IMR-90 (cell line): ENCODE measurements at regions not wholly inside any gene's neighbourhood (a gene's known extent, or its start where the extent isn't known, plus 50 kb on each side); places are given as distances from the start of the nearest gene placed in this dataset.

Experiments used
- ATAC-seq: fragments of 200-7000 bp; cut with Tn5 transposase; 2 replicates; pipeline ENCODE4 v1.9.1; 2020; ENCODE audit warnings: low read depth, mild to moderate bottlenecking, moderate library complexity
- BruUV-seq: library from RNA; stranded (reverse); fragments of 400-500 nt; replicated peaks from 2 replicates; lab custom pipeline; 2021; lab: Mats Ljungman, UMichigan
- CTCF ChIA-PET: fragments of 300-600 bp; formaldehyde crosslinking; extraction: SDS; loops from one replicate; lab custom pipeline; 2021; ENCODE audit warnings: antibody characterized with exemption; lab: Yijun Ruan, JAX
- POLR2A ChIA-PET: fragments of 300-600 bp; sonication (Branson Sonifier 250); formaldehyde crosslinking; loops from one replicate; lab custom pipeline; 2022; ENCODE audit warnings: antibody characterized with exemption; ENCODE audit not compliant: unreplicated experiment; lab: Charles Lee
- DNase-seq: peaks from one replicate; pipeline ENCODE4 v3.0.0; 2013
- H2AFZ ChIP-seq: replicated peaks from 2 replicates; pipeline ENCODE3; 2013; ENCODE audit warnings: low read length, mild to moderate bottlenecking; ENCODE audit not compliant: poor library complexity
- H2AK5ac ChIP-seq: 2 replicates; pipeline ENCODE4 v1.6.1; 2013; ENCODE audit warnings: low read depth, low read length, inconsistent platforms
- H2AK9ac ChIP-seq: replicated peaks from 2 replicates; pipeline ENCODE3; 2013; ENCODE audit warnings: mild to moderate bottlenecking, low read depth, low read length, moderate library complexity; ENCODE audit not compliant: poor library complexity
- H2BK120ac ChIP-seq: 2 replicates; pipeline ENCODE4 v1.6.1; 2013; ENCODE audit warnings: low read depth, low read length, inconsistent platforms
- H2BK15ac ChIP-seq: 3 replicates; pipeline ENCODE4 v1.6.1; 2013; ENCODE audit warnings: low read depth, low read length, inconsistent platforms
- H2BK20ac ChIP-seq: 2 replicates; pipeline ENCODE4 v1.6.1; 2013; ENCODE audit warnings: low read depth, mild to moderate bottlenecking, inconsistent platforms, low read length, moderate library complexity
- H2BK5ac ChIP-seq: 2 replicates; pipeline ENCODE4 v1.6.1; 2013; ENCODE audit warnings: mild to moderate bottlenecking, low read depth, low read length, inconsistent platforms; ENCODE audit not compliant: poor library complexity, severe bottlenecking
- H3K14ac ChIP-seq: replicated peaks from 2 replicates; pipeline ENCODE4 v1.6.1; 2013; ENCODE audit warnings: low read depth, low read length, inconsistent platforms
- H3K18ac ChIP-seq: 2 replicates; pipeline ENCODE4 v1.6.1; 2013; ENCODE audit warnings: low read depth, low read length, control low read depth
- H3K23ac ChIP-seq: 2 replicates; pipeline ENCODE4 v1.6.1; 2013; ENCODE audit warnings: low read depth, low read length, inconsistent platforms
- H3K27ac ChIP-seq: 2 replicates; pipeline ENCODE4 v1.5.1; 2013; ENCODE audit warnings: mild to moderate bottlenecking, control low read depth, low read length; ENCODE audit not compliant: insufficient read depth
- H3K27me3 ChIP-seq: 2 replicates; pipeline ENCODE4 v1.6.1; 2013; ENCODE audit warnings: low read length; ENCODE audit not compliant: control insufficient read depth, insufficient read depth
- H3K36me3 ChIP-seq: 2 replicates; pipeline ENCODE4 v1.6.1; 2013; ENCODE audit warnings: low read length, mixed read lengths; ENCODE audit not compliant: control insufficient read depth, insufficient read depth
- H3K4ac ChIP-seq: 2 replicates; pipeline ENCODE4 v1.6.1; 2013; ENCODE audit warnings: low read depth, low read length, inconsistent platforms
- H3K4me1 ChIP-seq: 2 replicates; pipeline ENCODE4 v1.6.1; 2013; ENCODE audit warnings: low read length, mixed read lengths; ENCODE audit not compliant: control insufficient read depth, insufficient read depth
- H3K4me2 ChIP-seq: 2 replicates; pipeline ENCODE4 v1.6.1; 2013; ENCODE audit warnings: low read depth, mild to moderate bottlenecking, control low read depth, low read length, moderate library complexity
- H3K4me3 ChIP-seq: 2 replicates; pipeline ENCODE4 v1.5.1; 2013; ENCODE audit warnings: low read depth, mild to moderate bottlenecking, control low read depth, low read length, moderate library complexity; ENCODE audit not compliant: insufficient read depth
- H3K56ac ChIP-seq: 2 replicates; pipeline ENCODE4 v1.6.1; 2013; ENCODE audit warnings: low read length, inconsistent platforms; ENCODE audit not compliant: insufficient read depth; ENCODE audit errors: extremely low read depth
- H3K79me1 ChIP-seq, 2 experiments: 2 replicates each; pipeline ENCODE4 v1.6.1; 2013; ENCODE audit warnings: low read length in 2 of 2, inconsistent platforms in 1 of 2, low read depth in 1 of 2
- H3K9ac ChIP-seq: 2 replicates; pipeline ENCODE4 v1.6.1; 2013; ENCODE audit warnings: low read depth, low read length, control low read depth
- H3K9me1 ChIP-seq: 2 replicates; pipeline ENCODE4 v1.6.1; 2013; ENCODE audit warnings: low read length, inconsistent platforms; ENCODE audit not compliant: insufficient read depth
- H3K9me3 ChIP-seq: 2 replicates; pipeline ENCODE4 v1.6.1; 2013; ENCODE audit warnings: low read length; ENCODE audit not compliant: control insufficient read depth, insufficient read depth
- H4K20me1 ChIP-seq: 2 replicates; pipeline ENCODE4 v1.6.1; 2013; ENCODE audit warnings: low read length, inconsistent platforms; ENCODE audit not compliant: insufficient read depth
- H4K5ac ChIP-seq: 2 replicates; pipeline ENCODE4 v1.6.1; 2013; ENCODE audit warnings: mild to moderate bottlenecking, low read depth, low read length, control low read depth
- H4K8ac ChIP-seq, 2 experiments: 2 replicates each; pipeline ENCODE4 v1.6.1; 2013; ENCODE audit warnings: low read depth in 2 of 2, low read length in 2 of 2, control low read depth in 1 of 2, inconsistent platforms in 1 of 2
- H4K91ac ChIP-seq: 2 replicates; pipeline ENCODE4 v1.6.1; 2013; ENCODE audit warnings: low read depth, low read length, inconsistent platforms; ENCODE audit not compliant: insufficient read depth
- BHLHE40 ChIP-seq: fragments of 150-350 bp; IDR thresholded peaks from 2 replicates; pipeline ENCODE4 v1.6.1; 2016; ENCODE audit warnings: mild to moderate bottlenecking, low read depth, low read length
- CEBPB ChIP-seq: IDR thresholded peaks from 2 replicates; pipeline ENCODE4 v1.6.1; 2012; ENCODE audit warnings: low read depth, low read length, improper control_type of control experiment
- CHD1 ChIP-seq: IDR thresholded peaks from 2 replicates; pipeline ENCODE4 v1.6.1; 2012; ENCODE audit warnings: low read depth, low read length, improper control_type of control experiment
- FOS ChIP-seq: fragments of 150-350 bp; IDR thresholded peaks from 2 replicates; pipeline ENCODE4 v1.6.1; 2016; ENCODE audit warnings: low read depth, low read length
- MAFK ChIP-seq: IDR thresholded peaks from 2 replicates; pipeline ENCODE4 v1.6.1; 2012; ENCODE audit warnings: low read depth, low read length, improper control_type of control experiment
- MAZ ChIP-seq: IDR thresholded peaks from 2 replicates; pipeline ENCODE4 v1.6.1; 2012; ENCODE audit warnings: low read depth, mild to moderate bottlenecking, low read length, improper control_type of control experiment, moderate library complexity, borderline replicate concordance
- MXI1 ChIP-seq: IDR thresholded peaks from 2 replicates; pipeline ENCODE4 v1.6.1; 2012; ENCODE audit warnings: low read depth, mild to moderate bottlenecking, low read length, moderate library complexity, borderline replicate concordance
- POLR2A ChIP-seq: IDR thresholded peaks from 2 replicates; pipeline ENCODE4 v1.6.1; 2012; ENCODE audit warnings: mild to moderate bottlenecking, low read depth, low read length
- RAD21 ChIP-seq: IDR thresholded peaks from 2 replicates; pipeline ENCODE4 v1.6.1; 2012; ENCODE audit warnings: low read length, improper control_type of control experiment
- RCOR1 ChIP-seq: IDR thresholded peaks from 2 replicates; pipeline ENCODE4 v1.6.1; 2012; ENCODE audit warnings: mild to moderate bottlenecking, low read length, improper control_type of control experiment; ENCODE audit not compliant: insufficient replicate concordance
- RFX5 ChIP-seq: IDR thresholded peaks from 2 replicates; pipeline ENCODE4 v1.8.0; 2012; ENCODE audit warnings: low read depth, mild to moderate bottlenecking, low read length, moderate library complexity
- SMC3 ChIP-seq: fragments of 150-350 bp; IDR thresholded peaks from 2 replicates; pipeline ENCODE4 v1.6.1; 2016; ENCODE audit warnings: low read depth, mild to moderate bottlenecking, antibody characterized with exemption, low read length, moderate library complexity
- WGBS, 2 experiments: methylation state at CpG; one replicate each; pipeline versions ENCODE4 v1.1.5 to v1.1.7; 2013; ENCODE audit warnings: missing lambda C conversion rate in 2 of 2; ENCODE audit not compliant: insufficient read length in 1 of 2; ENCODE audit errors: extremely low coverage in 2 of 2; 5-methylcytosine and 5-hydroxymethylcytosine counted together
- dilution Hi-C: fragments of 300-500 bp; cut with HindIII; formaldehyde crosslinking; loops from one replicate; pipeline ENCODE4 v1.14.3; 2018; ENCODE audit warnings: low sequenced_read_pairs; ENCODE audit not compliant: unreplicated experiment
- in situ Hi-C: fragments of 300-500 bp; cut with MboI; formaldehyde crosslinking; loops from 3 replicates; pipeline ENCODE4 v1.14.3; 2019; ENCODE audit warnings: low sequenced_read_pairs, inconsistent platforms, mixed read lengths
- intact Hi-C: fragments of 100-400 bp; cut with micrococcal nuclease; formaldehyde crosslinking; loops from 2 replicates; pipeline ENCODE4 v1.10.0; 2022
- TF ChIP-seq, protein P1 (sequence below): conservative IDR thresholded peaks from 2 replicates; pipeline ENCODE4 v1.5.1; 2012; ENCODE audit warnings: mild to moderate bottlenecking, low read depth, low read length, improper control_type of control experiment
- TF ChIP-seq, protein P2 (sequence below): fragments of 150-350 bp; IDR thresholded peaks from 2 replicates; pipeline ENCODE4 v1.6.1; 2017; ENCODE audit warnings: mild to moderate bottlenecking, antibody characterized with exemption, low read length, low read depth
- TF ChIP-seq, protein P3 (sequence below): fragments of 150-350 bp; IDR thresholded peaks from 2 replicates; pipeline ENCODE4 v1.6.1; 2016; ENCODE audit warnings: low read depth, mild to moderate bottlenecking, low read length, moderate library complexity, borderline replicate concordance

DNA sequence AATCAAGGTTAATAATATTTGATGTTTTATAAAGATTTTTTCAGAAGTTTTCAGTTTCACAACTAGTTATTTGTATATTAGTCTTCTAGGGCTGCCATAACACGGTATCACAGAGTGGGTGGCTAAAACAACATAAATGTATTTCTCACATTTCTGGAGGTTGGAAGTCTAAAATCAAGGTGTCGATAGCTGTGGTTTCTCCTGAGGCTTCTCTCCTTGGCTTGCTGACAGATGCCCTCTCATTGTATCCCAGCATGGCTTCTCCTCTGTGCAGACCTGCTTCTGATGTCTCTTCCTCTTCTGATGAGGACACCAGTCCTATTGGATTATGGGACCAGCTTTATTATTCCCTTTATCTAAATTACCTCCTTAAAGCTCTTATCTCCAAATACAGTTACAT lies 1456.6 kb downstream of the STIM2 start (continued):
- TF ChIP-seq MXI1 (no peak), MAFK (no peak), FOS (no peak), RCOR1 (no peak)

DNA sequence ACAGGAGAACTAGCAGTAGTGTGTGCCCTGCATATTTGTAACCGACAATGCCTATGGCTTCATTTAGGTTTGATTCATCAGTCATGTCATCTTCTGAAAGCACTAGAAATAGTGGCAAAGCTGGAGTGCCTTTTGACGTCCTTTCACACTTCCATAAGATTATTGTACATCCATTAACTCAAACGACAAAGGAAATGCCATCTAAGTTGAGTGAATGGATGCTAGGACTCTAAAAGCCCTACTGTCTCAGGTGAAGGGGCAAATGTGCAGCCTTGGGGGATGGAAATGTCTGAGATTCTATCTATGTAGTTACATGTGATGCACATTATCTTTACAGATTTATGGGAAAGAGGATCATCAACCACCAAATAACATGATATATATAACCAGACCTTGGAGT lies 1473.6 kb downstream of the STIM2 start:
- CTCF ChIA-PET = no interaction called here
- no peak for DNase-seq
- Histone ChIP-seq H4K5ac (no peak overlapping the region), H3K14ac (no peak overlapping the region), H3K4me3 (no peak overlapping the region), H2BK20ac (no peak overlapping the region), H2AFZ (no peak overlapping the region), H3K36me3 (no peaks in the 10 kb centered on the region), H3K4me2 (no peak overlapping the region), H3K4ac (no peak overlapping the region), H2BK5ac (no peak overlapping the region), H4K20me1 (no peaks in the 10 kb centered on the region), H3K79me1 (no peaks in the 10 kb centered on the region), H3K9ac (no peak overlapping the region), H3K27ac (no peak overlapping the region), H2AK9ac (no peak overlapping the region), H2BK120ac (no peak overlapping the region), H3K4me1 (no peaks in the 10 kb centered on the region), H3K18ac (no peak overlapping the region), H3K9me1 (no peaks in the 10 kb centered on the region), H2AK5ac (no peak overlapping the region), H4K8ac (no peak overlapping the region), H4K91ac (no peak overlapping the region), H3K56ac (no peak overlapping the region), H3K23ac (no peak overlapping the region), H3K27me3 (no peaks in the 10 kb centered on the region), H3K9me3 (no peaks in the 10 kb centered on the region), H2BK15ac (no peak overlapping the region)
- no peak for ATAC-seq
- POLR2A ChIA-PET = no interaction called here
- intact Hi-C loops (no loop called here), dilution Hi-C loops (no loop called here), in situ Hi-C loops (no loop called here)
- no TSS peak for BruUV-seq
- no CpG with 5 or more reads among the region's 3 CpGs for WGBS, 2 experiments
- TF ChIP-seq POLR2A (no peak), BHLHE40 (no peak), MAFK (no peak), RCOR1 (no peak), MXI1 (no peak), FOS (no peak), CHD1 (no peak), RAD21 (no peak), RFX5 (no peak), MAZ (no peak), CEBPB (no peak), SMC3 (no peak)
- TF ChIP-seq, protein P1, sequence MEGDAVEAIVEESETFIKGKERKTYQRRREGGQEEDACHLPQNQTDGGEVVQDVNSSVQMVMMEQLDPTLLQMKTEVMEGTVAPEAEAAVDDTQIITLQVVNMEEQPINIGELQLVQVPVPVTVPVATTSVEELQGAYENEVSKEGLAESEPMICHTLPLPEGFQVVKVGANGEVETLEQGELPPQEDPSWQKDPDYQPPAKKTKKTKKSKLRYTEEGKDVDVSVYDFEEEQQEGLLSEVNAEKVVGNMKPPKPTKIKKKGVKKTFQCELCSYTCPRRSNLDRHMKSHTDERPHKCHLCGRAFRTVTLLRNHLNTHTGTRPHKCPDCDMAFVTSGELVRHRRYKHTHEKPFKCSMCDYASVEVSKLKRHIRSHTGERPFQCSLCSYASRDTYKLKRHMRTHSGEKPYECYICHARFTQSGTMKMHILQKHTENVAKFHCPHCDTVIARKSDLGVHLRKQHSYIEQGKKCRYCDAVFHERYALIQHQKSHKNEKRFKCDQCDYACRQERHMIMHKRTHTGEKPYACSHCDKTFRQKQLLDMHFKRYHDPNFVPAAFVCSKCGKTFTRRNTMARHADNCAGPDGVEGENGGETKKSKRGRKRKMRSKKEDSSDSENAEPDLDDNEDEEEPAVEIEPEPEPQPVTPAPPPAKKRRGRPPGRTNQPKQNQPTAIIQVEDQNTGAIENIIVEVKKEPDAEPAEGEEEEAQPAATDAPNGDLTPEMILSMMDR = no peak
- TF ChIP-seq, protein P2, sequence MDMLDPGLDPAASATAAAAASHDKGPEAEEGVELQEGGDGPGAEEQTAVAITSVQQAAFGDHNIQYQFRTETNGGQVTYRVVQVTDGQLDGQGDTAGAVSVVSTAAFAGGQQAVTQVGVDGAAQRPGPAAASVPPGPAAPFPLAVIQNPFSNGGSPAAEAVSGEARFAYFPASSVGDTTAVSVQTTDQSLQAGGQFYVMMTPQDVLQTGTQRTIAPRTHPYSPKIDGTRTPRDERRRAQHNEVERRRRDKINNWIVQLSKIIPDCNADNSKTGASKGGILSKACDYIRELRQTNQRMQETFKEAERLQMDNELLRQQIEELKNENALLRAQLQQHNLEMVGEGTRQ = no peak
- TF ChIP-seq, protein P3, sequence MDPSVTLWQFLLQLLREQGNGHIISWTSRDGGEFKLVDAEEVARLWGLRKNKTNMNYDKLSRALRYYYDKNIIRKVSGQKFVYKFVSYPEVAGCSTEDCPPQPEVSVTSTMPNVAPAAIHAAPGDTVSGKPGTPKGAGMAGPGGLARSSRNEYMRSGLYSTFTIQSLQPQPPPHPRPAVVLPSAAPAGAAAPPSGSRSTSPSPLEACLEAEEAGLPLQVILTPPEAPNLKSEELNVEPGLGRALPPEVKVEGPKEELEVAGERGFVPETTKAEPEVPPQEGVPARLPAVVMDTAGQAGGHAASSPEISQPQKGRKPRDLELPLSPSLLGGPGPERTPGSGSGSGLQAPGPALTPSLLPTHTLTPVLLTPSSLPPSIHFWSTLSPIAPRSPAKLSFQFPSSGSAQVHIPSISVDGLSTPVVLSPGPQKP = no peak
